Motor neuron (in vitro differentiated cells): ENCODE measurements at regions not wholly inside any gene's neighbourhood (a gene's known extent, or its start where the extent isn't known, plus 50 kb on each side); places are given as distances from the start of the nearest gene placed in this dataset.
"Not testable (repeated sequence)": the region's sequence is repeated elsewhere in the genome, so short reads cannot be mapped to it uniquely, and the experiment has no call there.

ENCODE experiments used
- ATAC-seq, 8 experiments: fragments of 200-7000 bp; cut with Tn5 transposase; replicated peaks in 6 of 8; 2 replicates each; pipeline ENCODE4 v1.8.0; 2021; ENCODE audit warnings: mild to moderate bottlenecking in 8 of 8, moderate library complexity in 8 of 8
- H3K27ac ChIP-seq, 2 donors: fragments of 250-450 bp; sonication (Bioruptor Pico); 2 replicates each; pipeline ENCODE4 v1.9.0; 2021; ENCODE audit warnings: antibody characterized with exemption in 2 of 2, mild to moderate bottlenecking in 2 of 2, moderate library complexity in 1 of 2
- H3K4me1 ChIP-seq, 2 donors: fragments of 250-450 bp; sonication (Bioruptor Pico); replicated peaks in 1 of 2; 2 replicates each; pipeline ENCODE4 v1.6.1; 2021; ENCODE audit warnings: antibody characterized with exemption in 2 of 2, mild to moderate bottlenecking in 2 of 2, moderate library complexity in 1 of 2
- H3K4me3 ChIP-seq, 5 donors: fragments of 250-450 bp; sonication (Bioruptor Pico); 2 replicates each; pipeline ENCODE4 v1.9.0; 2021; ENCODE audit warnings: antibody characterized with exemption in 5 of 5, mild to moderate bottlenecking in 5 of 5, moderate library complexity in 4 of 5
- WGBS, 10 experiments: fragments of 450-650 bp; shearing (Covaris generic); methylation state at CpG; one replicate each; pipeline ENCODE4 v1.0.0; 2022; 5-methylcytosine and 5-hydroxymethylcytosine counted together
- in situ Hi-C, 9 experiments: fragments of 400-800 bp; cut with MboI; loops; one replicate each; pipeline ENCODE4 v1.15.0; 2021; ENCODE audit warnings: low sequenced_read_pairs in 9 of 9, low pct_unique_long_range_greater_than_20kb in 2 of 9; ENCODE audit not compliant: unreplicated experiment in 9 of 9

- H3K4me3 ChIP-seq, H3K4me1 ChIP-seq, ATAC-seq, in situ Hi-C loops, H3K27ac ChIP-seq: not testable (repeated sequence)
- 0 to 93% (median 77%) methylated on average over 1 to 8 of the region's 18 CpGs; no CpG with 5 or more reads in 2 of the 10 experiments for WGBS, 10 experiments
These were observed 472.3 kb upstream of the PHF14 start for GRCh38 chr7:10501206-10501884.

GRCh38 chr7:10507032-10507431 is 466.6 kb upstream of the PHF14 start:
- in situ Hi-C loops = no loop called here
- WGBS, 10 experiments = 26 to 100% (median 90%) methylated on average over 1 to 2 of the region's 2 CpGs; no CpG with 5 or more reads in 1 of the 10 experiments
- no peak for ATAC-seq
- Histone ChIP-seq H3K4me3 (no peak overlapping the region), H3K27ac (no peak overlapping the region), H3K4me1 (no peaks in the 10 kb centered on the region)

- 0 to 100% (median 58%) methylated on average over 1 to 2 of the region's 2 CpGs; no CpG with 5 or more reads in 1 of the 10 experiments for WGBS, 10 experiments
- in situ Hi-C loops = no loop called here
- H3K27ac ChIP-seq = no peak overlapping the region
- no peak overlapping the region for H3K4me3 ChIP-seq
- no peak for ATAC-seq
- H3K4me1 ChIP-seq = no peaks in the 10 kb centered on the region
These were observed 452.4 kb upstream of the PHF14 start for GRCh38 chr7:10521306-10521705.

GRCh38 chr7:10533429-10533828 is 440.2 kb upstream of the PHF14 start:
- ATAC-seq, H3K4me1 ChIP-seq, H3K4me3 ChIP-seq, H3K27ac ChIP-seq, in situ Hi-C loops: not testable (repeated sequence)
- WGBS, 10 experiments = 10 to 100% (median 80%) methylated on average over 2 to 9 of the region's 13 CpGs; no CpG with 5 or more reads in 6 of the 10 experiments

- ATAC-seq = no peak
- no peaks in the 10 kb centered on the region for H3K4me1 ChIP-seq
- no peak overlapping the region for H3K4me3 ChIP-seq
- WGBS, 10 experiments = 0 to 78% (median 18%) methylated on average over 1 to 2 of the region's 2 CpGs
- no peak overlapping the region for H3K27ac ChIP-seq
- in situ Hi-C loops = no loop called here
These were observed 437.1 kb upstream of the PHF14 start for GRCh38 chr7:10536561-10536960.

GRCh38 chr7:10537764-10538163 is 435.9 kb upstream of the PHF14 start:
- in situ Hi-C loops = no loop called here
- no peaks in the 10 kb centered on the region for H3K4me1 ChIP-seq
- H3K4me3 ChIP-seq = no peak overlapping the region
- WGBS, 10 experiments = 0 to 68% (median 7%) methylated on average over 3 of the region's 3 CpGs; no CpG with 5 or more reads in 3 of the 10 experiments
- H3K27ac ChIP-seq = no peak overlapping the region
- no peak for ATAC-seq

- 0 to 97% (median 69%) methylated on average over 1 to 5 of the region's 5 CpGs; no CpG with 5 or more reads in 6 of the 10 experiments for WGBS, 10 experiments
- no peak for ATAC-seq
- in situ Hi-C loops = no loop called here
These were observed 416.3 kb upstream of the PHF14 start for GRCh38 chr7:10557375-10557774.

GRCh38 chr7:10560497-10560896 is 413.2 kb upstream of the PHF14 start:
- no peak overlapping the region for H3K27ac ChIP-seq
- ATAC-seq = no peak
- H3K4me1 ChIP-seq = no peaks in the 10 kb centered on the region
- no peak overlapping the region for H3K4me3 ChIP-seq
- in situ Hi-C loops = no loop called here

More at GRCh38 chr7:10557375-10557774, 416.3 kb upstream of the PHF14 start:
- H3K27ac ChIP-seq = no peak overlapping the region
- H3K4me1 ChIP-seq = no peaks in the 10 kb centered on the region
- no peak overlapping the region for H3K4me3 ChIP-seq

GRCh38 chr7:10568891-10569290 is 404.8 kb upstream of the PHF14 start:
- no peak overlapping the region for H3K27ac ChIP-seq
- no peak overlapping the region for H3K4me3 ChIP-seq
- in situ Hi-C loops = no loop called here
- no peak for ATAC-seq
- H3K4me1 ChIP-seq = no peaks in the 10 kb centered on the region

GRCh38 chr7:10571759-10572158 is 401.9 kb upstream of the PHF14 start:
- H3K27ac ChIP-seq = no peak overlapping the region
- 0 to 100% (median 49%) methylated on average over 1 of the region's 1 CpG for WGBS, 10 experiments
- H3K4me3 ChIP-seq = no peak overlapping the region
- in situ Hi-C loops = no loop called here
- ATAC-seq = no peak
- H3K4me1 ChIP-seq = peaks cover 0 to 3% of the 10 kb centered on the region in 2 donors

- Histone ChIP-seq H3K4me3 (no peak overlapping the region), H3K4me1 (peaks cover 0 to 3% of the 10 kb centered on the region in 2 donors), H3K27ac (no peak overlapping the region)
- WGBS, 10 experiments = 0 to 100% (median 50%) methylated on average over 1 to 3 of the region's 3 CpGs; no CpG with 5 or more reads in 3 of the 10 experiments
- in situ Hi-C loops = no loop called here
- no peak for ATAC-seq
These were observed 395.8 kb upstream of the PHF14 start for GRCh38 chr7:10577866-10578374.

- in situ Hi-C loops = no loop called here
- no peak for ATAC-seq
- Histone ChIP-seq H3K4me3 (no peak overlapping the region), H3K4me1 (peaks cover 0 to 3% of the 10 kb centered on the region in 2 donors), H3K27ac (no peak overlapping the region)
- 73 to 100% (median 100%) methylated on average over 1 to 3 of the region's 3 CpGs; no CpG with 5 or more reads in 6 of the 10 experiments for WGBS, 10 experiments
These were observed 394.1 kb upstream of the PHF14 start for GRCh38 chr7:10579561-10579960.

- Histone ChIP-seq H3K27ac (no peak overlapping the region), H3K4me3 (no peak overlapping the region), H3K4me1 (no peaks in the 10 kb centered on the region)
- no peak for ATAC-seq
- in situ Hi-C loops = no loop called here
- 0 to 97% (median 69%) methylated on average over 2 to 4 of the region's 4 CpGs; no CpG with 5 or more reads in 1 of the 10 experiments for WGBS, 10 experiments
These were observed 388.8 kb upstream of the PHF14 start for GRCh38 chr7:10584886-10585285.

- Histone ChIP-seq H3K27ac (no peak overlapping the region), H3K4me1 (no peaks in the 10 kb centered on the region), H3K4me3 (no peak overlapping the region)
- in situ Hi-C loops = no loop called here
- no peak for ATAC-seq
- 0 to 100% (median 49%) methylated on average over 1 of the region's 1 CpG; no CpG with 5 or more reads in 2 of the 10 experiments for whole genome bisulfite sequencing, 10 experiments
These were observed 385.6 kb upstream of the PHF14 start for GRCh38 chr7:10588084-10588483.
